B cell (primary cell): ENCODE measurements at regions not wholly inside any gene's neighbourhood (a gene's known extent, or its start where the extent isn't known, plus 50 kb on each side); places are given as distances from the start of the nearest gene placed in this dataset.

Source experiments
- CTCF ChIP-seq: fragments of 200-600 bp; IDR thresholded peaks from one replicate; pipeline ENCODE4 v1.8.0; 2022; ENCODE audit warnings: antibody characterized with exemption, mild to moderate bottlenecking
- EZH2 ChIP-seq: IDR thresholded peaks from 2 replicates; pipeline ENCODE4 v1.6.1; 2012; ENCODE audit warnings: borderline replicate concordance, low read depth, mild to moderate bottlenecking, moderate library complexity, low read length; ENCODE audit not compliant: insufficient read depth, poor library complexity, severe bottlenecking

- TF ChIP-seq CTCF, result no peak
- TF ChIP-seq EZH2, result no peak
Measured at GRCh38 chr11:103703437-103703836, 333.0 kb upstream of the DDI1 start.
